H9 (cell line): ENCODE measurements at regions not wholly inside any gene's neighbourhood (a gene's known extent, or its start where the extent isn't known, plus 50 kb on each side); places are given as distances from the start of the nearest gene placed in this dataset.

Experiments
- DNase-seq: peaks from one replicate; pipeline ENCODE4 v3.0.0-alpha.2; 2017
- H2AFZ ChIP-seq: one replicate; pipeline ENCODE4 v1.6.1; 2013; ENCODE audit warnings: mild to moderate bottlenecking, low read length, control low read depth, moderate library complexity
- H2AK5ac ChIP-seq: 2 replicates; pipeline ENCODE4 v1.6.1; 2013; ENCODE audit warnings: low read length, control low read depth, mixed read lengths; ENCODE audit not compliant: insufficient read length
- H2BK120ac ChIP-seq: one replicate; pipeline ENCODE4 v1.6.1; 2013; ENCODE audit warnings: low read depth, mild to moderate bottlenecking, low read length, control low read depth, inconsistent platforms; ENCODE audit not compliant: poor library complexity, severe bottlenecking
- H2BK12ac ChIP-seq: 2 replicates; pipeline ENCODE4 v1.6.1; 2013; ENCODE audit warnings: low read length, control low read depth, mixed read lengths, low read depth; ENCODE audit not compliant: insufficient read length
- H2BK15ac ChIP-seq: 2 replicates; pipeline ENCODE4 v1.6.1; 2013; ENCODE audit warnings: low read depth, low read length, control low read depth
- H2BK20ac ChIP-seq: one replicate; pipeline ENCODE4 v1.6.1; 2013; ENCODE audit warnings: low read depth, mild to moderate bottlenecking, low read length, control low read depth, inconsistent platforms; ENCODE audit not compliant: poor library complexity, severe bottlenecking
- H2BK5ac ChIP-seq: 2 replicates; pipeline ENCODE4 v1.6.1; 2013; ENCODE audit warnings: low read length, control low read depth, mixed read lengths; ENCODE audit not compliant: insufficient read length
- H3K14ac ChIP-seq: 2 replicates; pipeline ENCODE4 v1.6.1; 2013; ENCODE audit warnings: low read length, control low read depth; ENCODE audit not compliant: insufficient read depth
- H3K18ac ChIP-seq: 2 replicates; pipeline ENCODE4 v1.6.1; 2013; ENCODE audit warnings: low read depth, mild to moderate bottlenecking, mixed read lengths, low read length, control low read depth; ENCODE audit not compliant: insufficient read length
- H3K23ac ChIP-seq: 2 replicates; pipeline ENCODE4 v1.6.1; 2013; ENCODE audit warnings: low read length, control low read depth, mixed read lengths, low read depth; ENCODE audit not compliant: insufficient read length
- H3K23me2 ChIP-seq: 2 replicates; pipeline ENCODE4 v1.6.1; 2013; ENCODE audit warnings: low read depth, mild to moderate bottlenecking, mixed read lengths, low read length, control low read depth; ENCODE audit not compliant: insufficient read length, poor library complexity, severe bottlenecking
- H3K27ac ChIP-seq: 2 replicates; pipeline ENCODE4 v1.5.1; 2013; ENCODE audit warnings: low read length, control low read depth, mixed read lengths, low read depth; ENCODE audit not compliant: insufficient read length
- H3K27me3 ChIP-seq: 2 replicates; pipeline ENCODE4 v1.6.1; 2013; ENCODE audit warnings: low read length, control low read depth, inconsistent platforms; ENCODE audit not compliant: insufficient read depth
- H3K4ac ChIP-seq: 2 replicates; pipeline ENCODE4 v1.6.1; 2013; ENCODE audit warnings: low read depth, mild to moderate bottlenecking, control low read depth, inconsistent platforms, low read length, moderate library complexity
- H3K4me1 ChIP-seq: 2 replicates; pipeline ENCODE4 v1.6.1; 2013; ENCODE audit warnings: low read length, control low read depth, inconsistent platforms; ENCODE audit not compliant: insufficient read depth
- H3K4me2 ChIP-seq: 2 replicates; pipeline ENCODE4 v1.6.1; 2013; ENCODE audit warnings: low read length, control low read depth, mixed read lengths; ENCODE audit not compliant: insufficient read length, insufficient read depth
- H3K56ac ChIP-seq: 2 replicates; pipeline ENCODE4 v1.6.1; 2013; ENCODE audit warnings: low read depth, mild to moderate bottlenecking, mixed read lengths, low read length, control low read depth; ENCODE audit not compliant: insufficient read length
- H3K79me1 ChIP-seq: 2 replicates; pipeline ENCODE4 v1.6.1; 2013; ENCODE audit warnings: low read depth, mild to moderate bottlenecking, moderate library complexity, low read length, control low read depth, inconsistent platforms; ENCODE audit not compliant: insufficient read depth, poor library complexity, severe bottlenecking
- H3K79me2 ChIP-seq: 2 replicates; pipeline ENCODE4 v1.6.1; 2013; ENCODE audit warnings: low read length, control low read depth, inconsistent platforms; ENCODE audit not compliant: insufficient read depth
- H3K9ac ChIP-seq: 2 replicates; pipeline ENCODE4 v1.6.1; 2013; ENCODE audit warnings: low read length, control low read depth, mixed read lengths; ENCODE audit not compliant: insufficient read length; ENCODE audit errors: extremely low read depth
- H3K9me3 ChIP-seq: one replicate; pipeline ENCODE4 v1.6.1; 2013; ENCODE audit warnings: low read depth, low read length, inconsistent platforms; ENCODE audit not compliant: control insufficient read depth
- H3T11ph ChIP-seq: one replicate; pipeline ENCODE4 v1.6.1; 2013; ENCODE audit warnings: mild to moderate bottlenecking, low read length, control low read depth, inconsistent platforms
- H4K20me1 ChIP-seq: one replicate; pipeline ENCODE4 v1.6.1; 2013; ENCODE audit not compliant: control insufficient read depth, insufficient read length, insufficient read depth
- H4K5ac ChIP-seq: 2 replicates; pipeline ENCODE4 v1.6.1; 2013; ENCODE audit warnings: low read depth, mild to moderate bottlenecking, mixed read lengths, low read length, control low read depth; ENCODE audit not compliant: insufficient read length
- H4K8ac ChIP-seq: replicated peaks from 2 replicates; pipeline ENCODE4 v1.6.1; 2013; ENCODE audit warnings: low read length, control low read depth, mixed read lengths, low read depth; ENCODE audit not compliant: insufficient read length
- H4K91ac ChIP-seq: 2 replicates; pipeline ENCODE4 v1.6.1; 2013; ENCODE audit warnings: low read depth, mild to moderate bottlenecking, moderate library complexity, mixed read lengths, low read length, control low read depth; ENCODE audit not compliant: insufficient read length
- H3K27ac Mint-ChIP-seq, 3 experiments: 2 replicates in 2 of 3; 3 replicates in 1 of 3; pipeline ENCODE4 v1.8.0; 2020 to 2021; ENCODE audit warnings: mixed read lengths in 3 of 3, mild to moderate bottlenecking in 1 of 3, moderate library complexity in 1 of 3
- H3K27me3 Mint-ChIP-seq: 2 replicates; pipeline ENCODE4 v1.8.0; 2021; ENCODE audit warnings: low read depth, mild to moderate bottlenecking, moderate library complexity, mixed read lengths
- H3K36me3 Mint-ChIP-seq, 3 experiments: 2 replicates in 2 of 3; 3 replicates in 1 of 3; pipeline ENCODE4 v1.8.0; 2020 to 2021; ENCODE audit warnings: low read depth in 3 of 3, mixed read lengths in 3 of 3; ENCODE audit not compliant: insufficient read depth in 1 of 3
- H3K4me1 Mint-ChIP-seq, 2 experiments: 2 replicates each; pipeline ENCODE4 v1.8.0; 2020; ENCODE audit warnings: mixed read lengths in 2 of 2
- H3K4me3 Mint-ChIP-seq, 2 experiments: 2 replicates in 1 of 2; 3 replicates in 1 of 2; pipeline ENCODE4 v1.8.0; 2020 to 2021; ENCODE audit warnings: mild to moderate bottlenecking in 2 of 2, mixed read lengths in 2 of 2, moderate library complexity in 1 of 2
- H3K9me3 Mint-ChIP-seq, 2 experiments: 2 replicates in 1 of 2; 3 replicates in 1 of 2; pipeline ENCODE4 v1.8.0; 2020; ENCODE audit warnings: mild to moderate bottlenecking in 2 of 2, mixed read lengths in 2 of 2, moderate library complexity in 1 of 2
- WGBS: extraction: QIAGEN DNeasy Blood & Tissue Kit; methylation state at CpG from one replicate; pipeline ENCODE4 v1.1.7; 2013; ENCODE audit warnings: missing lambda C conversion rate, low lambda C conversion rate, mixed read lengths; ENCODE audit not compliant: insufficient read length; ENCODE audit errors: extremely low coverage; 5-methylcytosine and 5-hydroxymethylcytosine counted together
- TF ChIP-seq, protein P1 (sequence below): fragments of 200-600 bp; sonication (generic); conservative IDR thresholded peaks from 3 replicates; pipeline ENCODE4 v1.8.0; 2021; ENCODE audit warnings: antibody characterized with exemption, mild to moderate bottlenecking

DNA sequence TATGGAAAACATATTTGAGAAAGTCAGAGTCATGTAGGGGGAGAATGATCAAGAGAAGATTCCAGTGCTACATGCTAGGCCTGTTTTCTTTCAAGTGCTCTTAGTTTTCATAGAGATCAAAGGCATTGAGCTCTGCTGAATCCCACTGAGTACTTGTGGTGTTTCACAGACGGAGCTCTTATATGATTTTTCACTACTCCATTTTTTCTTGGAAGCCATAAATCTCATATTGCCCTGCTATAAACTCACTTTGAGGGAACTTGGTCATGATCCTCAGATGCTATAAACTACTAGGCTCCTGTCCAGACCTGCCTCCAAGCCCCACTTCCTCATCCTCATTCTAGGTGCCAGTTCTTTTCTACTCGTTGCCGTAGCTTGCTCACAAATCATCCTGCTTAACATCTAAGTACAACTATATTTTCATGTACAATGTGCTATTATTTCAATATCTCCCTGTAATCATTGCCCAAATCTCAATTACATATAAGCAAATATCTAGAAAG, 180.8 kb upstream of the CCDC179 start:
- H3K4me2 ChIP-seq = no peak overlapping the region
- H2AFZ ChIP-seq = no peak overlapping the region
- no CpG with 5 or more reads among the region's 3 CpGs for WGBS
- H3K9ac ChIP-seq = no peak overlapping the region
- H3K23me2 ChIP-seq = no peaks in the 10 kb centered on the region
- no peak overlapping the region for H2AK5ac ChIP-seq
- no peak overlapping the region for H4K5ac ChIP-seq
- H2BK20ac ChIP-seq = no peak overlapping the region
- no peak overlapping the region for H3K14ac ChIP-seq
- H3K79me1 ChIP-seq = no peaks in the 10 kb centered on the region
- H3K27ac ChIP-seq = no peak overlapping the region
- no peaks in the 10 kb centered on the region for H3K4me1 ChIP-seq
- no peaks in the 10 kb centered on the region for H4K20me1 ChIP-seq
- no peak for DNase-seq
- H2BK12ac ChIP-seq = no peak overlapping the region
- Mint-ChIP-seq H3K4me3 (no peak overlapping the region), H3K4me1 (no peaks in the 10 kb centered on the region), H3K9me3 (no peaks in the 10 kb centered on the region), H3K27me3 (no peaks in the 10 kb centered on the region), H3K27ac (no peak overlapping the region), H3K36me3 (no peaks in the 10 kb centered on the region)
- H4K91ac ChIP-seq = no peak overlapping the region
- H3K9me3 ChIP-seq = no peaks in the 10 kb centered on the region
- no peaks in the 10 kb centered on the region for H3K79me2 ChIP-seq
- H3K4ac ChIP-seq = no peak overlapping the region
- H2BK5ac ChIP-seq = no peak overlapping the region
- H3K23ac ChIP-seq = no peak overlapping the region
- no peak overlapping the region for H4K8ac ChIP-seq
- H2BK15ac ChIP-seq = no peak overlapping the region
- TF ChIP-seq, protein P1, sequence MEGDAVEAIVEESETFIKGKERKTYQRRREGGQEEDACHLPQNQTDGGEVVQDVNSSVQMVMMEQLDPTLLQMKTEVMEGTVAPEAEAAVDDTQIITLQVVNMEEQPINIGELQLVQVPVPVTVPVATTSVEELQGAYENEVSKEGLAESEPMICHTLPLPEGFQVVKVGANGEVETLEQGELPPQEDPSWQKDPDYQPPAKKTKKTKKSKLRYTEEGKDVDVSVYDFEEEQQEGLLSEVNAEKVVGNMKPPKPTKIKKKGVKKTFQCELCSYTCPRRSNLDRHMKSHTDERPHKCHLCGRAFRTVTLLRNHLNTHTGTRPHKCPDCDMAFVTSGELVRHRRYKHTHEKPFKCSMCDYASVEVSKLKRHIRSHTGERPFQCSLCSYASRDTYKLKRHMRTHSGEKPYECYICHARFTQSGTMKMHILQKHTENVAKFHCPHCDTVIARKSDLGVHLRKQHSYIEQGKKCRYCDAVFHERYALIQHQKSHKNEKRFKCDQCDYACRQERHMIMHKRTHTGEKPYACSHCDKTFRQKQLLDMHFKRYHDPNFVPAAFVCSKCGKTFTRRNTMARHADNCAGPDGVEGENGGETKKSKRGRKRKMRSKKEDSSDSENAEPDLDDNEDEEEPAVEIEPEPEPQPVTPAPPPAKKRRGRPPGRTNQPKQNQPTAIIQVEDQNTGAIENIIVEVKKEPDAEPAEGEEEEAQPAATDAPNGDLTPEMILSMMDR = no peak
- H3K56ac ChIP-seq = no peak overlapping the region
- no peak overlapping the region for H3T11ph ChIP-seq
- H2BK120ac ChIP-seq = no peak overlapping the region
- H3K18ac ChIP-seq = no peak overlapping the region
- H3K27me3 ChIP-seq = no peaks in the 10 kb centered on the region
